Amniotic epithelial cell (primary cell): ENCODE measurements at regions not wholly inside any gene's neighbourhood (a gene's known extent, or its start where the extent isn't known, plus 50 kb on each side); places are given as distances from the start of the nearest gene placed in this dataset.

Source experiments
- DNase-seq: peaks from one replicate; pipeline ENCODE4 v3.0.0-alpha.2; 2010; ENCODE audit warnings: low read depth

DNA sequence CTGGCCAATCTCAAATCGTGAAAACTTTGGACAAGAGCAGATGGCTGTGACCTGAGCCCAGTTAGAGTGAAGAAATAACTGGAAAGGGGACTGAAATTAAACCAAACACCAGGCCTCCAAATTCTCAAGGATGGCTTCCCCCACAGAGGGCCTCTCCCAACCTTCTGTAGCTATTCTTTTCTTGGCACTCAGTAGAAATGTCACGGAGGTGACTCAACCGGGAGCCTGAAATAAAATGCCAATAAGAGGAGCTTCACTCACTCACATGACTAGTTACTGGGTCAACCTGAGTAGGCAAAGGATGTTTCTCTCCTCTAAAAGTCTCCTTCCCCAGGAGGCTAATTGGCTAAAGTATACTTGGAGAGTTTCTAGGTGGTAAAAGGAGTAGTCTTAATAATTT, 230.7 kb downstream of the MAF start:
- DNase-seq: no peak

DNA sequence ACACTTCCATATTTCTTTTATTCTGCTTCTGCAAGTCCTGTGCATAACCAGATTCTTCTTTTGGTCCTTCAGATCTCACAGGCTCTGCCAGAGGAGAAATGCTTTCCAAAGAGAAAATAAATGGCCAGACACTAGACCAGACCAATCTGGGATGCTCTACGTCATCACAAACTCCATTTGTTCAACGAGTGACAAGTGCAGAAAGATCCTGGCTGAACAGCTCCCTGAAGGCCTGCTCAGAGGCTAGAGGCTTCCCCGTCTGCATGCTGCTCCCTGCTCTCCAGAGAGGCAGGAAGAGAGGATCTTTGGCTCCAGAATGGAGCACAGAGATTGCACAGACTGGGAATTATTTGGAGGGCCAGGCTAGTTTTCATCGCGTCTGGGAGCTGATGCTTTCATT, 232.7 kb downstream of the MAF start:
- no peak for DNase-seq

DNA sequence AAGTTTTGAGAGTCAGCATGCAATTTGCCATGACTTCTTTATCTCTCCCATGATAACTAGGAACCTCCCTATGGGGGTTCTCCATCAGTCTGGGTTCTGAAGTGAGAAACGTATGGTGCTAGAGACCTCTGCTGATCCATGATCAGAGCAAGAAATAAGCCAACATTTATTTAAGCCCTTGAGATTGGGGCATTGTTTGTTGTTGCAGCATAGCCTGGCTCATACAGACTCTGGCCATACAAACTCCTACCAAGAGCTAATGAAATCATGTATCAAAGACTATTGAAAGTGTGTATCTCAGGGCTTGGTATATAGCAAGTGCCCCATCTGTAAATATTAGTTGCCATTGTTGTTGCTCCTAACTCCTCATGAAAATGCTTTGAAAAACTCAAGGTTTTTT, 233.9 kb downstream of the MAF start:
- DNase-seq: no peak

DNA sequence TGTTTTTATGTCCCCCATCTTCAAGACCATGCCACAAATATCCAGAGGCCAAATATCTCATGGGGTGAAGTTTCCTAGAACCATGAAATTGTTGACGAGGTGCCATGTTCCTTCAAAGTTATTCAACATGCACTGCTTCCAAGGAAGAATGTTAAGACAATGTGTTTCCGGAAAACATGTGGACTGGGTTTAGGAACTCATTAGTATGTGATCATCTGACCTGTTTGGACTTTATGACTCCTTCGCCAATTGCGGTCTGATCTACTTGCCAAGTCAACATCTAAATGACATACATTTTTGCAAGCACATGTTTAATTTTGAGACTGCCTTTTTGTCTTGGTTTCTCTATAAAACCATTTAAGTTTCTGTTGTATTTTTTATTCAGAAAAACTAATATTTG, 234.8 kb downstream of the MAF start:
- no peak for DNase-seq

DNA sequence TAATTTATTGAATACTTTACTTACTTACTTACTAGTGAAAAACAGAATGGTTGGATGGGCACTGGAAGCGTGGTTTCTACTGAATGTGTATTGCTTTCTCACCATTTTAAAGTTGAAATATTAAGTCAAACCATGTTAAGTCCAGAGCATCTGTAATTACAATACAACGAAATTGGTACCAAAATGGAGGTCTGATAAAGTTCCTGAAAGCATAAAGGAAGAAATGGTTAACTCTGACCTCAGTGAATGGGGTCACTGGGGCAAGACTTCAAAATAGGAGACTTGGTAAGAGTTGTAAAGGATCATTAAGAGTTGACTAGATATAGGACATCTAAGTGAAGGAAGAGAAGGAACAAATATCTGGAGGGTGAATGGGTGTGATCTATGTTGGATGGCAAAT, 237.1 kb downstream of the MAF start:
- no peak for DNase-seq

DNA sequence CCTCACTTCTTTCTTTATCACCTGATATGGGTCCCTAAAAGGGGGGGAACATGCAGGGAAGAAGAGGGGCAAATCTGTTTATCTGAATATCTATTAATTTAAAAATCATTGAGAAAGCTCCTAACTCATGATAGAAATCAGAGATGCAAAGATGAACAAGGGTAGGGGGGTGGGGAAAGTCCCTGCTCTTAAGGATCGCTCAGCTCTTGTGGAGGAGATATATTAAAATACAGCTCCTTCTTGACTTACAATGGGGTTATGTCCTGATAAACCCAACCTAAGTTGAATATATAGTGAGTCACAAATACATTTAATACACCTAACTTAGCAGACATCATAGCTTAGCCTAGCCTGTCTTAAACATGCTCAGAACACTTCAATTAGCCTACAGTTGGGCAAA, 237.5 kb downstream of the MAF start:
- DNase-seq: no peak

DNA sequence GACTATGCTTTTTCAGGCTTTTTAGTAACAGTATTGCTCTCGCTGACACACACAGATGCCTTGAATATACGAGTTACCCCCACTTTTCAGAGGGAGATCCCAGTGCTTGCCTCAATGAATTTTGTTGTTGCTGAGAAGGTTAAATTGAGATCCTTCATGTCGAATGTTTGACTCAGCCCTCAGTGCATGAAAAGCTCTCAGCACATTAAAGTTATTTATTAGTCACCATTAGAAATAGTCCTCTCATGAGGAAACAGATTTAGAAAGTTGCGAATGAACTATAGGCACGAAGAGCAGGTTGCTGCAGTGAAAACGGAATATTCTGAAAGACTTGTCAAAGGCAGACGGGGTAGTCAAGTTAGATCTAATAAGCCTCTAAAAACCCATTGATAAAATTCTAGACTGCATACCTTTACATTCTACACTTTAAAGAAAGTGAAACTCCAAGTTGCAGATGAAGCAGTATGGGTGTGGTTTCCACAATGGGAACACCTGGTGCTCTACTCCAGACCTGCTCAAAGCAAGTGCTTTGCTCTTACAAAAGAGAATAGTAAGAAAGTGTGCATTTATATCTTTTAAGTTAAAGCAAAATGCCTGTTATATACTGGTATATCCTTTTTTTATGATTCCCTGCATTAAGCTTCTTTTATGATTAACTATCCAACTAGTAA, 238.1 kb downstream of the MAF start:
- DNase-seq: no peak

DNA sequence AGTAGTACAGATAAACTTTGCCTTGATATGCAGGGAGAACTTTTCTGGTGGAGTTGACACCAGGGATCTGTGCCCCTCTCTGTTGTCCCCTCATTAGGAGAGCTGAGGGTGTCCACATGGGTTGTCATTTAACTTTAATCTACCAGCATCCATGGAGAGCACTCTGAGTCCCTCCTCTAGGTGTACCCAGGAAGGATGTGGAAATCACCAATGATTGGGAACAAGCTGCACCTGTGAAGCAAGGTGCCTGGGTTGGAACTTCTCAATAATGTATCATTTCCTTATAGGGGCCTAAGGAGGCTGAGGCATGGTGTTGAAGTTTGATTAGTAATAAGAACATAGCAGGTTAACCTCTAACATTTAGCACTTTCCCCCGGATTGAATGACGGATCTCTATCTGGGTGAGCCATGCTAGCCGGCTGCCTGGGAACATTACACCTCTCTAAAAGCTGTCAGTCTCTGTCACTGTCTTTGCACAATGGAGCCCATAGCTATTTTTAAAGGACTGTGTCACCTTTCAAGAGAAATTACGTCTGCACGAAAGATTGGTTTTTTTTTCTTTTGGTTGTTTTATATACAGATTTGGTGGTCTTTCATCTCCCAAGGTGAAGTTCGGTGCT, 239.3 kb downstream of the MAF start:
- no peak for DNase-seq

DNA sequence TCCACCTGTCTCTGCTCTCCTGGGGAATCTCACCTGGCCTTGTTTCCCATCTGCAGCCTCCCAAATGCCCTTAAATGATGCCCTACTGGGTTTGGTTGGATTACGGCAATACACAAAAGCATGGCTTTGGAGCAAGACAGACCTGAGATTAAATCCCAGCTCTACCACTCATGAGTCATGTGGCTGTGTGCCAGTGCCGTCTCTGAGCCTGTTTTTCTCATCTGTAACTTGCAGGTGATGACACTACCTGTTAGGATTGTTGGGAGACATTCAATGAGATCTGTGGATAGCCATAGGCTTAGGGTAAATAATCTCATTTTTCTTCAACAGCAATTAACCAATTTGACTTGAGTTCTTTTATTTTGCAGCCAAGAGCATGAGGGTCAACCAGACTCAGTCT, 240.3 kb downstream of the MAF start:
- DNase-seq: no peak

DNA sequence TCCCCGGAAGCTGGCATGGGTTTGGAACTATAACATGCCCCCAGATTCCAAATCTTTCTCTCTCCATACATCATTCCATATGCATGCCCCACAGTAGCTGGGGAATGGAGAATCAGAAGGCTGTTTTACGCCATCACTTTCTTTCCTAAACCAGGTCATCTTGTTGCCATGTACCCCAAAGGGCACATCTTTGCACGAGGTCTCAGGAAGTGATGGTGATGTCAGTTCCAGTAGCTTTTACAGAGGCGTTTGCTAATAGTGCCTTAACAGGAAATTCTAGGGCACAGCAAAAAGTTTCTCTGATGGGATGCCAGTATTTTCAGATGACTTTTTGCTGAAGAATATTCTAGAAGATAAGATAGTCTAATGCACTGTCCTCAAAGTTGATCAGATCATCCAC, 241.5 kb downstream of the MAF start:
- DNase-seq: no peak

DNA sequence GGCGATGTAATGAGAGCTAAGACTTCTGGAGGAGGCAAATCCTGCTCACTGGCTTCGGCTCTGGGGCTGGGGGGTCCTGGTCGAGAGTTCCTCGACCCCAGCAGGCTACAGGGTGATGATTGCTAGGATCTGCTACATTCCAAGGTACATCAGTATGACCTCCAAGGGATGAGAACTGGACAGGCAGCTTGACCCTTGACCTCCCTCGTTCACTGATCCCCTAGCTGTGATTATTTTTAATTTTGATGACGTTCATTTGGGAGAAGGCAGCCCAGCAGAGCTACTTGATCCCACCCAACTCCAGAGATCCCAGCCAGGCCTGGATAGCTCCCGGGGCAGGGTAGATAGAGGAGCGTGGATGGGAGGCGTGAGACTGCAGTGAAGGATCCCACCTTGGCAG, 242.3 kb downstream of the MAF start:
- DNase-seq: no peak

DNA sequence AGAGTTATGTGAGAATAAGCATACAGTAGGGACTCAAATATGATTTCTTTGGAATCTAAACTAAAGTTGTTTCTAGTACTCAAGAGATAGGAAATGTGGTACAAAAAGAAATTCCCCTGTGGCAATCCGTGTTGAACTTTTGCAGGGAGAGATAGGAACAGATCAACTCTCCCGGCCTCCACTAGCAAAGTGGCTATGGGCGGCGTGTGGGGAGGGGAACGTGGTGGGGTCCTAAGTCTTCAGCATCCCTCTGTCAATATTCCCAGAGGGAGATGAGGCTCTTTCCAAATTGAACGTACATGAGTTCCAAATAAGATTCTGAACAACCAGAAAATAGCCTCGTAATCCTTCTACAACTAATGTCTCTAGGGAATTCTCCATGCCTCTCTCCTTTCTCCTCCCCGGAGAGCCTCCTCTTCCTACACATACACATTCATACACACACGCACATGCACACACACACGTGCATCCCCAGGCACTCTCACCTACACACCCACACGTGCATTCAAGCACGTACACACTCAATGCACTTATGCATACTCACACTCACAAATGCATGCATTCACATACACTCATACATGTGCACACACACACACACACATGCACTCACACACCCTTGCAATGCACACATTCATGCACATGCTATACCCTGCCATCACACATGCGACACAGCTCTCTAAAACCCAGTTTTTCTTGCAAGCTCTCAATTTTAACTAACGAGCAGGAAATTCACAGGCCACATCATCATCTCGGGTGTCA, 244.8 kb downstream of the MAF start:
- DNase-seq: no peak

DNA sequence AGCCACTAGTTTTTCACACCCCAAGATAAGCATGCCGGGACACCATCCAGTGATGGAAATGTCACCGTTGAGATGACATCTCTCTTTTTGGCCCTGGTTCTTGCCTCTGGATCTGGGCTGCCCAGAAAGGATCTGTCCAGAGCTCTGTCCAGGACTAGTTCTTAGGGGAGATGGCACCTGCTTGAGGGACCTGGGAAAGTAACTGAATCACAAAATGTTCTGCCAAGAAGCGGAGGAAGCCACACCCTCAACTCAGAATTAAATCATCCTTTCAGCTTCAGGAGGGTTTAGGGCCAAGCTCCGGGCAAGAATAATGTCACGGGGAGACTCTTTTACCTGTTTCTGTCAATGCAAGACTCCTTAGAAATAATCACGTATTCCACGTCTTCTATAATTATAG, 248.6 kb downstream of the MAF start:
- no peak for DNase-seq

DNA sequence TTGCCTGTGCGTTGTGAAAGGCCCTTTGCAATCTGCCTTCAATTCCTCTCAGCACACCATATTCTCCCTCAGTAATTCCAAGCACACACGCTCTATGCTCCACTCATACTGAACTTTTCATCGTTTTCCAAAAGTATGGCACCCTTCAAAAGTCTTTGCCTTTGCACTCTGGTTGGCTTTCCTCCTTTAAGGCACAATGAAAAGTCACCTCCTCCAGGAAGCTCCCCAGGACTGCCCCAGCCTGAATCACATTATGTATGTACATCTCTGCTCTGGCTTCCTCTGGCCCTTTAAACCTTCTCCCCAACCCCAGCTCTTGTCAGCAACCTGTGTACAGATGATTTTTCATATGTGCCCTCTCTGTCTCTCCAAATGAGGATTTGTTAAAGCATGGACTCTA, 250.7 kb downstream of the MAF start:
- no peak for DNase-seq

DNA sequence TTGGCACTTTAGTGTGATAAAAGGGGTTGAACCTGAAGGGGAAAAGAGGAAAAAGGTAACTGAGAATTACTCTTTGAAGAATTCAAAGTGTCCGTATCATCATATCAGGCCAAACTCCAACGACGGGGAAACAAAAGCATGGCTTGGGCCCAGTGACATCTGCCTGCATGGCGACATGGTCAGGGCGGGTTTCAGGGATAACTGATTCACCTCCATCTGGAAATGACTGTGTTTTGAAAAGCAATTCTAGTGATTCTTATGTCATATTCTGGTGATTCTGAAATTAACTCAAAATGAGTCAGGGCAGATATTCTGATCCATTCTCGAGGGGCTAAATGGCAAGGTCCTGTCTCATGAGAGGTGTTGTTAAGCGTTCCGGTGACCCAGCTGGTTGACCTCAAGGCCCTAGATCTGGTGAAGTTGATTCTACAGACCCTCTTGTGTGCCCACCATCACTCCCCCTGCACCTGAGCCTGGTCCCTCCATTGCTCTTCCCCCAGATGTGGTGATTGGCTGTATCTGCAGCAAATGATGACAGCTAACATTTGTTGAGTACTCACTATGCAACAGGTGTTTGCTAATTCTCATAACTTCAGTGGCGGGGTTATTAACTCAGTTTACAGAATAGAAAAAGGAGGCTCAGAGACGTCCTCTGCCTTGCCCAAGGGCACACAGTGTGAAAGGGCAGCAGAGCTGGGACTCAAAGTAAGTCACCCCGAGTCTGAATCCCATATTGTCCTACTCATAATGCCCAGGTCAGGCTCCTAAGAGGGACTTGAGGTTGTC, 251.8 kb downstream of the MAF start:
- no peak for DNase-seq

DNA sequence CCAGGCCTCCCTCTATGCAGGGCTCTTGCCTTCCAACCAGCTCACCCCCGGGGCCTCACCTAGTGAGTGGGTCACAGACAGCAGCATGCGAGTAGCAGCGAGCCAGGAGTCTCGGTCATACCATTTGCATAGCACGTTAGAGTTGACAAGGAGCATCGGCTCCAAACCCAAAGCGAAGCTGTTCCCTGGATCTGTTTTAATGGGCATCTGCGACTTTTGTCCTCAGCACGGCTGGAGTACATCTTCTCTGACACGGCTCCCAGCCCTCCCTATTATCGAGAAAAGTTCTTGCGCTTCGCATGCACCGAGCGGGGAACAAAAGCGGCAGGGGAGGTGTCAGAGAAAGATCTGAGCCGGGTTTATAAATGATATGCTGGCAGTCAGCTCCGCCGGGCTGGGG, 253.3 kb downstream of the MAF start:
- DNase-seq: no peak

DNA sequence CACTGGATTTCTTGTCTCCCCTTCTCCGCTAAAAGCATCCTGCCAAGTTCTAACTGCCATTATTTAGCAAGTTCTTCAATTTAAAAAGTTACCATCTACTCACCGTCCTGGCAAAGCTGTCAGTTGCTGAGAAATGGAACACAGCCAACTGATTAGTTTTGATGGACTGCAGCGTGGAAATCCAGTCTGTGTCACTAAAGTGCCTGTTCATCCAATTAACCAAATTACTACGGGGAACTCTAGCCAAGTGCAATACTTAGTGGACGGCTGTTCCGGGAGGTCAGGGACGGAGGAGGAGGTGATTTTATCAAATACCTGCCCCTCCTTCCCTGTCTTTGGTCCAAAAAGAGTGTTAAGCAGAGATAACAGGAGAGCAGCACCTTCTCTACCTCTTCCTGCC, 260.7 kb downstream of the MAF start:
- no peak for DNase-seq

DNA sequence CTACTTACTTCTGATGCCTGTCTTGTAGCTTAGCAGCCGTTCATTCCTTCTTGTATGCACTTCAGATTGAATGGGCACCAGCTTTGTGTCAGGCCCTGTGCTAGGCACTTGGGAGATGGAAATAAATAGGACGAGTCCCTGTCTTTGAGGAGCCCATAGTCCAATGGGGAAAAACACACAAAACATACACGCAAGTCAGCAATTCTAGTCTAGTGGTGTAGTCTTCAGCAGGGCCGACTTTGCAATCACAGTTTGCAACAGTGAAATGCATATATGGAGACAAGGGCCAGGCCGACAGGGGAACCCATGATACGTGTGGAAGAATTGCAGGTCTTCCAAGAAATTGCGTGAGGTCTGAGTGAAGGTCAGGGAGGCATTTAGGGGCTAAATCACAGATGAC, 262.6 kb downstream of the MAF start:
- DNase-seq: no peak

DNA sequence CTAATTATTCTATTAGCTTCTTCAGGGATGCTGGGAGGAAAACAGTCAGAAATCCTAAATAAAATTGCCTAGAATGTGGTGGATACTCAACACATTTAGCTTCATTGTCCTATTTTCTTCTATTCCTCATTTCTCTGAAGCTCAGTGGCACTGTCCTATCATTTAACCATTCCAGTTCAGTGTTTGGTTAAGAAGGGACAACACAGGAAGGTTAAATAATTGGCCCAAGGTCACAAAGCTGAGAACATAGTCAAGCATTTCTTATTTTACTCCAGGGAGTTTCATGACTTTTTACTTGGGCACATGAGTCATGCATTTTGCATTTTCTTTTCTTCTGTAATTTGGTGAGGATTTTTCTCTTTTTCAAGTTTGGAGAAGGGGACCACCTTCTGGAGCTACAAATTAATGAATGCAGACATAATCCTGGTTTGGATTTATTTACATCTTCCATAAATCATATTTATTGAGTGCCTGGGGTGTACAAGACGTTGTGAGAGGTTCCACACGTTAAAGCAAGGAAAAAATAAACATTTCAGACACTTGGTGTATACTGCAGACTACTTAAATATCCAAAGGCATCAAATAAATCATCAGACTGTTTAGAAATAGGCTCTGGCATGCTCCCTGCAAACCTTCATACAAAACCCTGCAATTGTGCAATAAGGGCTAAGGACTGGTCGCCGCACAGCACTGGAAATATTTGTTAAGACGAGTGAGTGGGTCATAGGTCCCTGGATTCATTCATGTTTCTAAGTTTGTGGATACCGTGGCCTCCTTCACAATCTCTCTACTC, 263.9 kb downstream of the MAF start:
- DNase-seq: no peak

DNA sequence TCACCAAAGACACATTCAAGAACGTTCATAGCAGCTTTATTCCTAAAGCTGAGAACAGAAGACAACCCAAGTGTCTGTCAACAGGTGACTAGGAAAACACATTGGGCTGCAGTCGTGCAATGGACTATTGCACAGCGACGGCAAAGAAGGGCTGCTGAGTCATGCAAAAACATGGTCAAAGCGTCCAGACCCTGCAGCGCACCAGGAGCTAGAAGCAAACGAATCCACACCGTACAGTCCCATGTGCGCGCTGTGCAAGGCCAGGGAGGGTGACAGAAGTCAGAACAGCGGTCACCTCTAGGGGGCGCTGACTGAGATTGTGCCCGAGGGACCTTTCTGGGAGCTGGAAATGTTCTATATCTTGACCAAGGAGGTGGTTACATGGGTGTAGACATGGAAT, 266.4 kb downstream of the MAF start:
- DNase-seq: no peak

DNA sequence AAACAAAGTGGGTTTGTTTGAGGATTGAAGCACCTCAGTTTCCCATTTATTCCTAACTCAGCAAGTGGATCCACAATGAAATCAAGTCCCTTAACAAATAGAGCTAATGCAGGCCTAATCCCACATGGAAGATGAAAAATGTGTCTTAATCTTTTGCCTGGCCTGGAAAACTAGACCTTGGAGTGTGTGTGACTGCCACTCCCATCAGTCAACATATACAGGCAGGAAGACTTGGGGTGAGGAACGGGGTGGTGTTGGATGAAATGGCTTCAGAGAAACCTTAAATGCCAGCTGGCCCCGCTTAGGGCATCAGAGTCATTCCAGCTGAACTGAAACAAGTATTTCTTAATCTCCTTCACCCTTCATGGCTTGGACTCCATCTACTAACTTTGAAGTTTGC, 269.5 kb downstream of the MAF start:
- no peak for DNase-seq

DNA sequence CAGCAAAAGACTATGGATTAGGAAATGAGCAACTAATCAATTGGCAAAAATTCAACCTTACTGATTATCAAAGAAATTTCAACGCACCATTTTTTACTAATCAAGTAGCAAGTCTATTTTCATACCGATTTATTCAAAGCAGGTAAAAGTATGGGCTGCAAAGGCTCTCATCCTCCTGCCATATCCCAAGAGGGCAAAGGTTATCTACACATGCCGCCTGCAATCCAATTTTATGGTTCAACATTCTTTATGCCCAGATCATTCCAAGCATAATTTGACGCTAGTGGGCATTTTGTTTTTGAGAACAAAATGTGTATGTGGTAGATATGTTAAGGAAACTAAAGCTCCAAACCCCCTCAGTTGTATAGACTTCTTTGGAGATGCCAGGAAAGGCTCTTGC, 270.6 kb downstream of the MAF start:
- no peak for DNase-seq
